ENCODE measurements at regions not wholly inside any gene's neighbourhood (a gene's known extent, or its start where the extent isn't known, plus 50 kb on each side); places are given as distances from the start of the nearest gene placed in this dataset.

- peak; percentile 74 for TF ChIP-seq ZNF512 (tag; IDR thresholded peaks at IDR 0.05)
- TF ChIP-seq BRD9 (IDR thresholded peaks at IDR 0.05; ENCODE audit: low read depth, partially characterized antibody): no peak
- TF ChIP-seq NKRF (IDR thresholded peaks at IDR 0.05; ENCODE audit: borderline replicate concordance): peak; percentile 38; the same call in 1 of the 2 replicates
- peak; percentile 52 for TF ChIP-seq TCF3 (CRISPR knock-in tag; IDR thresholded peaks at IDR 0.05)
- 0 out of 2 replicates have a peak, but pooled peaks have one; percentile 50 for TF ChIP-seq NBN (IDR thresholded peaks at IDR 0.05; ENCODE audit: low read depth)
- peak; percentile 12 for TF ChIP-seq MEIS2 (IDR thresholded peaks at IDR 0.05; ENCODE audit: partially characterized antibody)
- TF ChIP-seq EHMT2 (IDR thresholded peaks at IDR 0.05): peak; percentile 84
- TF ChIP-seq TAL1 (IDR thresholded peaks at IDR 0.05): peak; percentile 20; the same call in 1 of the 2 replicates
- TF ChIP-seq ZBTB26 (CRISPR knock-in tag; IDR thresholded peaks at IDR 0.05): peak; percentile 72; the same call in 1 of the 2 replicates
- TF ChIP-seq GATA2 (CRISPR knock-in tag; IDR thresholded peaks at IDR 0.05): peak; percentile 4; the same call in 1 of the 2 replicates
- TF ChIP-seq ZNF780A (CRISPR knock-in tag; IDR thresholded peaks at IDR 0.05): no peak
These were observed 67.4 kb downstream of the ZNF608 start (continued) for GRCh38 chr5:124678922-124679519.

Data from K562 (cell line).